ENCODE measurements at regions not wholly inside any gene's neighbourhood (a gene's known extent, or its start where the extent isn't known, plus 50 kb on each side); places are given as distances from the start of the nearest gene placed in this dataset.

DNA sequence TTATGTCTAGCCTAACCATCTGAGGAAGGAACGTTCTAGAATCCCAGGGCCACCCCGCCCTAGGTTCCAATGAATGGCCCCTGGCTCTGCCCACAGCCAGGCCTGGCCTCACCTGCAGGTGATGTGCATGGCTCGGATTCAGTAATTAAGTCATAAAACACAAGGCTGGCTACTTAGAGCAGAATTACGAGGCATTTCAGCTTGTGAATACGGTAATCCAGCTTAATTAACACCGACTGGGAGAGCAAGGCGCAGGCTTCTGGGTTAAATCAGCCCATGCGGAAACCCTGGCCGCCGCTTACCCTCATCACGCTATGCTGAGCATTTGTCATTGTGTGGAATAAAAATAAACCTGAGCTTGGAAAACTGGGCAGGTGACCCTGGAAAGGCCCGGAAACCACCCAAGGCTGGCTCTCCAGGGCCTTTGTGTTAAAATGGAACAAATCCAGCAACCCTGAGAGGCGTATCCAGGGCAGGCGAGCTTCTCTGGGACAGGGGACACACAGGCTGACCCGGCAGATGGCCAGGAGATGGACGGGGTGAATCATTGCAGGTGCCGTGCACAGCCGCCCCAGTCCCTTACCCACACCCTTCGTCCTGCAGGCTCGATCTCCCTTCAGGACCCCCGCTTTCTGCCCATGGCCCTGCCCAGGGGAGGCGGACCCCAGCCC lies 220.2 kb downstream of the CTTN start:
- H3K9me3 ChIP-seq (ENCODE audit: insufficient read depth, low read length), result no peaks in the 10 kb centered on the region
- no peaks in the 10 kb centered on the region for H3K79me2 ChIP-seq (ENCODE audit: insufficient read depth, low read length)
- no peak overlapping the region for H3K27ac ChIP-seq (ENCODE audit: low read depth, low read length)
- H3K9me2 ChIP-seq (replicated peaks; ENCODE audit: insufficient read depth, low read length), result no peaks in the 10 kb centered on the region
- H3K36me3 ChIP-seq (ENCODE audit: low read length), result no peaks in the 10 kb centered on the region
- H3K4me3 ChIP-seq (ENCODE audit: insufficient read depth, low read length, poor library complexity, severe bottlenecking), result no peak overlapping the region
- no peaks in the 10 kb centered on the region for H3F3A ChIP-seq (ENCODE audit: insufficient read depth)
- TF ChIP-seq, protein P1, sequence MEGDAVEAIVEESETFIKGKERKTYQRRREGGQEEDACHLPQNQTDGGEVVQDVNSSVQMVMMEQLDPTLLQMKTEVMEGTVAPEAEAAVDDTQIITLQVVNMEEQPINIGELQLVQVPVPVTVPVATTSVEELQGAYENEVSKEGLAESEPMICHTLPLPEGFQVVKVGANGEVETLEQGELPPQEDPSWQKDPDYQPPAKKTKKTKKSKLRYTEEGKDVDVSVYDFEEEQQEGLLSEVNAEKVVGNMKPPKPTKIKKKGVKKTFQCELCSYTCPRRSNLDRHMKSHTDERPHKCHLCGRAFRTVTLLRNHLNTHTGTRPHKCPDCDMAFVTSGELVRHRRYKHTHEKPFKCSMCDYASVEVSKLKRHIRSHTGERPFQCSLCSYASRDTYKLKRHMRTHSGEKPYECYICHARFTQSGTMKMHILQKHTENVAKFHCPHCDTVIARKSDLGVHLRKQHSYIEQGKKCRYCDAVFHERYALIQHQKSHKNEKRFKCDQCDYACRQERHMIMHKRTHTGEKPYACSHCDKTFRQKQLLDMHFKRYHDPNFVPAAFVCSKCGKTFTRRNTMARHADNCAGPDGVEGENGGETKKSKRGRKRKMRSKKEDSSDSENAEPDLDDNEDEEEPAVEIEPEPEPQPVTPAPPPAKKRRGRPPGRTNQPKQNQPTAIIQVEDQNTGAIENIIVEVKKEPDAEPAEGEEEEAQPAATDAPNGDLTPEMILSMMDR (IDR thresholded peaks at IDR 0.05; ENCODE audit: insufficient read depth, low read length, poor library complexity, severe bottlenecking), result no peak
- TF ChIP-seq EZH2phosphoT487 (conservative IDR thresholded peaks at IDR 0.05; ENCODE audit: low read length), result no peak
- no peak overlapping the region for H2AFZ ChIP-seq (ENCODE audit: low read depth, low read length, severe bottlenecking)
- H3K9ac ChIP-seq (ENCODE audit: low read length), result no peak overlapping the region
- no peak overlapping the region for H3K4me2 ChIP-seq (ENCODE audit: low read depth, low read length, poor library complexity, severe bottlenecking)
- no peaks in the 10 kb centered on the region for H4K20me1 ChIP-seq (ENCODE audit: low read depth, low read length)
- H3K27me3 ChIP-seq (ENCODE audit: low read length), result no peaks in the 10 kb centered on the region

DNA sequence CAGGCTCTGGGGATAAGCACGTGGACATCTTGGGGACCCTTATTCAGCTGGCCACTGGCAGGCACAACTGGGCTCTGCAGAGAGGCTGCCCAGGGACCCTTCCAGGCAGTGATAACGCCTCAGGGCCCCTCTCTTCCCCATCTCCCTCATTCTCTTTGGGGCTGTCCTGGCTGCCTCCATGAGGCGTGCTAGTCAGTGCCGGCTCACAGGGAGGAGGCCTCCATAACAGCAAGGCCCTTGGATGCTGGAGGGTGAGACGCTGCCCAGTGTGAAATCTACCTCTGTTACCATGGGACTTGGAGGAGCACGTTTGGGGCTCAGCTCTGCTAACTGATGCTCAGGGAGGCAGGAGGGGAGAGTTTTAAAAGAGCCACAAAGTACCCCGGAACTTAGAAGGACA lies 221.3 kb downstream of the CTTN start:
- H3K4me3 ChIP-seq (ENCODE audit: insufficient read depth, low read length, poor library complexity, severe bottlenecking), result no peak overlapping the region
- H3K27ac ChIP-seq (ENCODE audit: low read depth, low read length), result no peak overlapping the region
- no peaks in the 10 kb centered on the region for H3F3A ChIP-seq (ENCODE audit: insufficient read depth)
- H3K9me3 ChIP-seq (ENCODE audit: insufficient read depth, low read length), result no peaks in the 10 kb centered on the region
- H2AFZ ChIP-seq (ENCODE audit: low read depth, low read length, severe bottlenecking), result no peak overlapping the region
- no peaks in the 10 kb centered on the region for H3K36me3 ChIP-seq (ENCODE audit: low read length)
- no peak overlapping the region for H3K4me2 ChIP-seq (ENCODE audit: low read depth, low read length, poor library complexity, severe bottlenecking)
- no peaks in the 10 kb centered on the region for H4K20me1 ChIP-seq (ENCODE audit: low read depth, low read length)
- H3K9ac ChIP-seq (ENCODE audit: low read length), result no peak overlapping the region
- no peaks in the 10 kb centered on the region for H3K9me2 ChIP-seq (replicated peaks; ENCODE audit: insufficient read depth, low read length)
- H3K79me2 ChIP-seq (ENCODE audit: insufficient read depth, low read length), result no peaks in the 10 kb centered on the region
- no peaks in the 10 kb centered on the region for H3K27me3 ChIP-seq (ENCODE audit: low read length)
- TF ChIP-seq EZH2phosphoT487 (conservative IDR thresholded peaks at IDR 0.05; ENCODE audit: low read length), result no peak
- TF ChIP-seq, protein P1 (IDR thresholded peaks at IDR 0.05; ENCODE audit: insufficient read depth, low read length, poor library complexity, severe bottlenecking), result no peak

DNA sequence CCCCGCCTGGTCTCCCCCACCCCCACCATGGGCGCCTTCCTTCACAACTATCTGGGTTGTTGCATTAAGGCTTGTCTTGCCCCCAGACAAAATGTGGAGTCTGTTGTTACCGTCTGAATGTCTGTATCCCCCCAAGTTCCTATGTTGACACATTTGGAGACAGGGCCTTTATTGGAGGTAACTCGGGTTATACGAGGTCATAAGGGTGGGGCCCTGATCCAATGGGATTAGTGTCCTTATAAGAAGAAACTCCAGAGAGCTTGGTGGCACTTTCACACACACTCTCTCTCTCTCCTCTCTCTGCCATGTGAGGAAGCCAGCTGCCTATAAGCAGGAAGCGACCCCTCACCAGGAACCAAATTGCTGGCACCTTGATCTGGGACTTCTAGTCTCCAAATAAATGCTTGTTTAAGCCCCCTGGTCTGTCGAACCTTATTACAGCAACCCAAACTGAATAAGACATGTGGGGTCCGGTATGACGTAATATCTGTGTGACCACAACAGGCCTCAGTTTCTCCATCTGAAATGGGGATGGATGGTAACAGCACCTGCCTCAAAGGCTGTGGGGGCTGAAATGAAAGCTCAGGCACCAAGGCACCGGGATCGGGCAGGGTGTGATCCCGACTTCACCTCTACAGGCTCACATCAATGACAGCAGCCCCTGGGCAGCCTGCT lies 222.3 kb downstream of the CTTN start:
- H4K20me1 ChIP-seq (ENCODE audit: low read depth, low read length), result no peaks in the 10 kb centered on the region
- no peaks in the 10 kb centered on the region for H3K27me3 ChIP-seq (ENCODE audit: low read length)
- no peak overlapping the region for H2AFZ ChIP-seq (ENCODE audit: low read depth, low read length, severe bottlenecking)

More for the DNA sequence above, 222.3 kb downstream of the CTTN start:
- H3F3A ChIP-seq (ENCODE audit: insufficient read depth), result no peaks in the 10 kb centered on the region
- no peaks in the 10 kb centered on the region for H3K9me3 ChIP-seq (ENCODE audit: insufficient read depth, low read length)
- H3K9me2 ChIP-seq (replicated peaks; ENCODE audit: insufficient read depth, low read length), result no peaks in the 10 kb centered on the region
- H3K9ac ChIP-seq (ENCODE audit: low read length), result no peak overlapping the region
- no peak for TF ChIP-seq EZH2phosphoT487 (conservative IDR thresholded peaks at IDR 0.05; ENCODE audit: low read length)
- TF ChIP-seq, protein P1 (IDR thresholded peaks at IDR 0.05; ENCODE audit: insufficient read depth, low read length, poor library complexity, severe bottlenecking), result no peak
- no peak overlapping the region for H3K4me3 ChIP-seq (ENCODE audit: insufficient read depth, low read length, poor library complexity, severe bottlenecking)
- H3K79me2 ChIP-seq (ENCODE audit: insufficient read depth, low read length), result no peaks in the 10 kb centered on the region
- no peak overlapping the region for H3K27ac ChIP-seq (ENCODE audit: low read depth, low read length)
- no peak overlapping the region for H3K4me2 ChIP-seq (ENCODE audit: low read depth, low read length, poor library complexity, severe bottlenecking)
- H3K36me3 ChIP-seq (ENCODE audit: low read length), result no peaks in the 10 kb centered on the region
